ENCODE measurements at regions not wholly inside any gene's neighbourhood (a gene's known extent, or its start where the extent isn't known, plus 50 kb on each side); places are given as distances from the start of the nearest gene placed in this dataset.

DNA sequence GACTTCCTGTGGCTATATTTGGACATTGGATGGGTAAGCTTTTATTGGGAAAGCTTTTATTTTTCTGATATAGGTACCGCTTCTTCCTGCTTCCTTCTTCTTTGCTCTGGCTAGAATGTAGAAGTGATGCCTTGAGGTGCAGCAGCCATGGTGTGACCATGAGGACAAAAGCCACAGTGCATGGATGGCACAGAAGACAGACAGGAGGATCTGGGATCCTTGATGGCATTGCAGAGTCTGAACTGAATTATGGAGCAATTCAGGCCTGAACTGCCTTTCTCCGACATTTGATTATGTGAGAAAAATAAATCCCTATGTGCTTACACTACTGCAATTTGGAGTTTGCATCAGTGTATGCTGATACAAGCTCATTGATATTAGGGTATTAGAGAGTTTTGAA, 191.3 kb upstream of the CRY1 start:
- no peak for DNase-seq

DNA sequence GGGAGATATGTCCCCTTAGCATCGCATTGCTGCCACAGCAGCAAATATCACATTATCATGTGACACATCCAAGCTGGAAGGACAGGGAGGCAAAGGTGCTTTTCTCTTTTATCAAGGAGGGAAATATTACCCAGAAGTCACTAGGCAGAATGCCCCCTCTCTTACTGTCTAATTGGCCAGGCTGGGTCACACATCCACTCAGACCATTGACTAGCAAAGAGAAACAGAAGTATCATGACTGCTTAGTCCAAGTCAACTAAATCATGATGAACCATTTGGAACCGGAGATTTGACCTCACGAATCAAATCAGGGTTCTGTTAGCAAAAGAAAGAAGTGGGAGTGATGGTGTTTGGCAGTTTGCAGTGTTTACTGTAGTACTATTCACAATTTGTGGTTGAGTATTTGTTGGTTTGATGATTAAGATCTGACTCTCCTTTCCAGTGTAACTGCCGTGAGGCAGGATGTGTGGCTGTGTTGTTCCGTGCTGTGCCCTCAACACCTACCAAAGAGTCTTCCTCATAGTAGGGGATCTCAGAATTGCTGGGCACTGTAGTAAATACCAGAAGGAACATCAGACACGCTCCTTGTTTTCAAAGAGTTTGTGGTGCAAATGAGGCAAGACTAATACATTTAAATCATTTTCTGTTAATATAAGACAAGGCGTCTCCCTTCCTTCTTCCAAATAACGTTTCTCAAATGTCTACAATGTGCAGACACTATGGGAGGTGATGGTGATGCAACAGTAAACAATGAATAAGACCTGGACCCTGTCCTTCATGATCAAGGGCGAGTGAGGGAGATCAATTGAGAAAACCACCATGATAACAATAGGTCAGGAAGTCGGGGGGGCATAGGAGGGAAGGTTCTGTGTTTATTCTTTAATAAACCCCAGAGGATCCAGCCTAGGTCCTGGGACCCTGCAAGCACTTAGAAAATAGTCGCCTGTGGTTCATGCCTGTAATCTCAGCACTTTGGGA, 194.4 kb upstream of the CRY1 start:
- no peak for DNase-seq

DNA sequence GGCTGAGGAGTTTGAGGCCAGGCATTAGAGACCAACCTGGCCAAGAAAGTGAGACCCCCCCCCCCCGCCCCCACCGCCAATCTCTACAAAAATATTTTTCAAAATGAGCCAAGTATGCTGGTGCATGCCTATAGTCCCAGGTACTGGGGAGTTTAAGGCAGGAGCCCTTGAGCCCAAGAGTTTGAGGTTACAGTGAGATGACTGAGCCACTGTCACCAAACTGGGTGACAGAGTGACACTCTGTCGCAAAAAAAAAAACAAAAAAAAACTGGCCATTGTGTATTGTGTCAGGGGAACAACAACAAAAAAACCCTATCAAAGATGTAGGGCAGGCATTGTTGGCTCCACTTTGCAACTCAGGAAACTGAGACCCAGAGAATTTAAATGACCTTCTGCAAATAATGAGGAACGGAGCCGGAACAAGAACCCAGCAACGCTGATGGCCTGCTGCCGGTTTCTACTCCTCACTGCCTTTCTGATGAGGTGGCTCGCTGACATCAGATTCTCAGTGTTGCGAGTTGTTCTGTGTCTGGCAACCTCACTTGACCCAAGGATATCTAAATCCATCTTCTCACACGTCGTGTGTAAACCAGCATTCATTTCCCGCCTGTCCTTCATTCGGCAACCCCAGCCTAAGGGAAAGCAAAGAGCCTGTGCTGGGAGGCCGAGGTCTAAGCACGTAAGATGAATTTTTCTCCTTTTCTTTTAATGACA, 195.2 kb upstream of the CRY1 start:
- no peak for DNase-seq

DNA sequence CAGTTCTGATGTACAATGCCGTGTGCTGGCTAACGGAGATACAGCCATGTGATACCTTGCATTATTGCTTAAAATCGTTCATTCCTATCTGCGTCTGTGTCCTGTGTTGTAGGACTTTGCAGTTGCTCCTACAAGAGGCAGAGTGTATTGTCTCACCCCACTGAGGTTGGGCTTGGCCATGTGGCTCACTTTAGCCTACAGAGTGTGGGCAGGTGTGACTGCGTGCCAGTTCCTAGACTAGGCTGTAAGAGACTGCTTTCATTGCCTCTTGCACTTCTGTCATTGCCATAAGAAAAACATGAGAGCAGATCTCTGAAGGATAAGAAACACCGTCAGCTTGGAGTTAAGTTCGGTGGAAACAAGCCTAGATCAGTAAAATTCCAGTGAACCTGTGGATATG, 197.7 kb upstream of the CRY1 start:
- DNase-seq, result no peak

DNA sequence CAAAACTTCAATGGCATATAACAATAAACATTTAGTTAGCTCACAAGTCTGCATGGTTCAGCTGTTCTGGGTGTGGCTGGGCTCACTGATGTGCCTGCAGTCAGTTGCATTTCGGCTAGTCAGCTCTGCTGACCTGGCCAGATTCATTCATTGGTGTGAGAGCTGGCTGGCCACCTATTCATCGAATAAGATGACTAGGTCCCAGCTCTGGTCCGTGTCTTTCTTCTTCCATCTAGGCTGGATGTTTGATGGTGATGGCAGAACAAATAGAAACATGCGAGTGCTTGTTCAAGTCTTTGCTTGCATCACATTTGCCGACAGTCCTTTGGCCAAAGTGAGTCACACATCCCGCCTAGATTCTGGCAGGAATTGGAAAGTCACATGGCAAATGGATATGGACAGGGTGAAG, 203.3 kb upstream of the CRY1 start:
- no peak for DNase-seq

DNA sequence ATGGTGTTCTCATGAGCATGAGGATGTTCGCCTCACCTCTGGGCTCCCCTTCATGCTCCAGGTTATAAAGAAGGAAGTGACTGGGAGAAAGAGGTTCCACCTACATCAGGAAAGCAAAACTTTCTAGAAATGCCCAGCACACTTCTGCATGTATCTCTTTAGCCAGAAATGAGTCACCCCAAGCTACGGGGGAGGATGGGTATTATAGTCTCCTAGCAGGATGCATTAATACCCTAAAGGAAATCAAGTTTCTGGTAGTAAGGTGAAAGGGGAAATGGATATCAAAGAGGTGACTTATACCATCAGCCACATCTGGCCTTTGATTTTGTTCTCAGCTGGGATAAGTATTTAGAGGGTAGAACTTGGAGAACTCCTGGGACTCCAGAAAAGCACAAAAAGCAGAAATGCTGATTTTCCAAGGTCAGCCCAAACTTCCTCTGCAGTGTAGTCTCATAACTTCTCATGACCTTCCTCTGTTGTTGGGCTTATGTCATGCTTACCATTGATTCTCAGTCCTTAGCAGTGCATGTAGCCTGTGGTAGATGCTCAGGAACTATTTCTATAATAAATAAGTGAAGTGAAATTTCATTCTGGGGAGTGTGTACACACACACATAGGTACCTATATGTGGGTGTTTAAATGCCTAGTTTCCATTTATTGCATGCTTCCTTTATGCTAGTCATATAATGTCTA, 209.4 kb upstream of the CRY1 start:
- DNase-seq, result no peak

DNA sequence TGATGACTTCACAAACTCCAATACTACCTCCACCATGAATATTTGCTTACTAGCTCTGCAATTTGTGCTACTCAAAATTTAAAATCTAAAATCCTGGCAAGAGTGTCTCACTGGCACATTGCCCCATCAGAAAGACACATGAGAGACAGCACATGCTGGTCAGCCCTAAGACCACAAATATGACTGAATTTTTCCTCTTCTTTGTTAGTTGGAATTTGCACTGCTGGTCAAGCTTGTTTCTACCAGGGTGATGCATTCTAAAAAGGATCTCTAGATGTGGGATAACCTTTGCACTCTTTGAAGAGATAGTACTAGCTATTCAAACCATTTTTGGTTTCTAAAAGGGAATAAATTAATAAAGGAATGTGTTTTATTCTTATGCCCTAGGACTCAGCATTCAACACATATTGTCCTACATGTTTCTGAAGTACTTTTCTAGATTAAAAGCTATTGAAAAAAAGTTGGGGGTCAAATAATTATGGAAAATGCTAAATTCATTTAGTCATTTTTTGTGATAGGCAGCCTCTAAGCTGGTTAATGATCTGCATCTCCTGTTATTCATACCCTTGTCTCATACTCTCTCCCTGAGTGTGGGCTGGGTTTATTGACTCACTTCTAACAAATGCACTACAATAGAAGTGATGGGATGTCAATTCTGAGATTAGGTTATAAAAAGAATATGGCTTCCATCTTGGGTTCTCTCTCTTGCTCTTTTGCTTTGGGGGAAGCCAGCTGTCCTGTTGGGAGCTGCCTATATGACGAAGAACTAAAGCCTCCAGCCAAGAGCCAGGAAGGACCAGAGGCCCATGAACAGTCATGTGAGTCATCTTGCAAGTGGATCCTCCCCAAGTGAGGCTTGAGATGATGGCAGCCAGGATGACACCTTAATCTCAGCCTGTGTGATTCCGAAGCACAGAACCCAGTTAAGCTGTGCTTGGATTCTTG, 211.5 kb upstream of the CRY1 start:
- no peak for DNase-seq

DNA sequence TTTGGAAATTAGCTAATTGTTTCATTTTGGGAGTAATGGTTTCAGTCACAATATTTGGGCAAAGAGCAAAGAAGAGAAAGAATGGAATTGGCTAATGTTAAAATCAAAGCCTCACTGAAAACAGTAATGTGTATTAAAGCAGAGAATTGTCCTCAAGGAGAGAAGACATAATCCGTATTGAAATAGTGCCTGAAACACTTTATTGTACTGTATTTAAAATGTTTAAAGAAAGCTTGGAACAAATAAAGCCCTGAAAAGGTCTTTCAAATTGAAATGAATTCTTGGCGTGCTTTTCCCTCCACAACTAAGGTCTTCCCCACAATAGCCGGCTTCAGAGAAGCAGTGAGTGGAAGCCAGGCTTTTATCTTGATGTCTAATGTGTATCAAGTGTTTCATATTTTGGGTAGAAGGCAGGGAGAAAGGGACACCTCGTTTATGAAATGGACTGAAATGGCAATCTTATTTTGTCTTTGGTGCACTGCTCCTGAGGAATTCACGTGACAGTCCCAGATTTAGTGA, 212.9 kb upstream of the CRY1 start:
- no peak for DNase-seq

DNA sequence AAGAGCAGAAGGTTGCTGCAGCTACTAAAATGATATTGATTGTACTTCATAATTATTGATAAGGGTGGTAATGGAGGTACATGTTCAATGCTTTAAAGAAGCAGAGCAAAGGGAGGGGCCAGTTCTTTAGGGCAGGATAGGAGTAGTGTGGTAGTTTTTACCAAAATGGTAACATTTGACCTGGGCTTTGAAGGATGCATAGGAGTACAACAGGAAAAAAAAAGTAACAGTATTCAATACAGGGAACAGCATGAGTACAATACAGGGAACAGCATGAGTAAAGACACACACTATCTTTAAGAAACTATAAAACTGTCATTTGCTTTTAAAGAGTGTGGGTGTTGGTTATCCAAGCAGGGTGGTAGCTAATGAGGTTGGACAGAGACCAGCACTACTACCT, 215.0 kb upstream of the CRY1 start:
- no peak for DNase-seq

DNA sequence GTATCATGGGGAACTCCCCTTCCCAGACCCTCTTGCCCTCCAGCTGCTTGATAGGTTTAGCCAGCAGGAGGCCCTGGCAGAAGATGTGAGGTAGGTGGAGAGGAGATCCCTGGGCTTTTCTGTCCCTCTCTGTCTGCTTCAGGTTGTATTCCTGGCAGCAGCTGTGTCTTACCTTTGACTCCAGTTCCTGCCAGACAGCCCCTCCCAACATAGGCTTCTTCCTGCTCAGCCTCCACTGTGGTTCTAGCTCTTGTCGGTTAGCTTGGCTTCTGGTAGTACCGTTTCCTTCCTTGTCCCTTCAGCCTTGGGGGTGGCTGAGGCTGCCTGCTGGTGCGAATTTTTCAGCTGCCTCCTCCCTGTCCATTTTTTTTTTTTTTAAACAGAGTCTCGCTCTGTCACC, 215.7 kb upstream of the CRY1 start:
- no peak for DNase-seq

DNA sequence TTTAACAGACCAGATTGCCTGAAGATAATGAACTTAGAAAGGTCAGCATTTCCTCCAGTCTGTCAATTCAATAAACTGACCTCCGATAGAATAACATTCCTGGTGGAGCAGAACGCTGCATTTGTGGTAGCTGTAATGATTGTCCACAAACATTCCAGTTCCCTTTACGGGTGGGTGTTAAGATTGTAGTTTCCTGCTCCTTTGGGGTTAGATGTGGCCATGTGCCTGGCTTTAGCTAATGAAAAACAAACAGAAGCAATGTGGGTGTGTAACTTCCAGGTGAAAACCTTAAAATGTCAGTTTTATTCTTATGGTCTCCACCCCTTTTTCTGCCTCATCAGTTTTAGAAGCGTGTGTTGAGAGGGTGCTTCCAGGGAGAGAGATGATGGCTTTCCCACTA, 217.3 kb upstream of the CRY1 start:
- DNase-seq, result no peak

DNA sequence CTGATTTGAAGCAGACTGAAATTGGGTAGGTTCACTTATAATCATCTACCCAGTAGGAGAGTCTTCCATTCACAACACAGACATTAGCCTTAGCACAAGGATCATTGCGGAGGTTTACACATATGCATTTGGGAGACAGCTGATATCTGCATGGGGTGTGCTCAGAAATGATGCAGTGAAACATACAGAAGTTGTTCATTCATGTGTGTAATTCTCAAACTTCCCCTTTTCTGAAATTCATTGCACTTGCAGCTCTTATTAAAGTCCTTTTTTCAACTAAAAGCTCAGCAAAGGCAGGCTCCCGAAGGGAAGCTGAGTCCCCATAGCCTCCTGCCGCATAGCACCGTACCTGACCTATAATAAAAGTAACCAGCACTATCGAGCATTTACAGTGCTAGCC, 218.3 kb upstream of the CRY1 start:
- no peak for DNase-seq

DNA sequence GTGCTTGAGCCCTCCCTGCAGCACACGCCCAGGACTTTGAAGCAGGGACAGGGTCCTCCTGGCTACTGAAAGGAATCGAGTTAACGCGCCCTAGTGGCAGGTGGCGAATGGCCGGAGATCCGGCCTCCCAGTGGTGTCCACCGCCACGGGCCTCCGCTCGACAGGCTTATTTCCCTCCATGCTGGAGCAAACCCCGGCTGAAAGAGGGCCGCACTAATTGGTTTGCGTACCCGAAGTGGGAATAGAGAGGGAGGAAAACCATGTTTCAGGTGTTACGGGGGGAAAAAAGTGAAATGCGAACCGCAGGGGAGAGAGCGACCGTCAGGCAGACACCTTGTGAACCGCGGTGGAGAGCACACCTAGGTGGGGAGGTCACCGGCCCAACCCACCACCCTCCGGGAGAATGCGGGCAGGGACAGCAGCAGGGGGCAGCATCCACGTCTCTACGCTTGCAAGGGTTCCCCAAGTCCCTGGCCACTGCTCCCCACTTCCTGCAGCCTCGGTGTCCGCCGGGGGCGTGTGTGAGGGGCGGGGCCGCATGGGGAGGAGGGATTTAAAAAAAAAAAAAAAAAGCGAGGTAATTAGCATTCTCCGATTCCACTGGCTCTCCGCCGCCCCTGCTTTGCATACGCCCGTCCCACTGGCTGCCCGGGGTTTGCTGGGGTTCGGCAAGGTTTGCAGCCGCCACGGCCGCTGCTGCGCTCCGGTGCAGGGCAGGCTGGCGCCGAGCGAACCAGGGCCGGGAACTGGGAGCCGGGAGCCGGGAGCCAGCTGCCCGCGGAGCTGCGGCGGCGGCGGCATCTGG, 224.6 kb upstream of the CRY1 start:
- DNase-seq, result peak; percentile 88

DNA sequence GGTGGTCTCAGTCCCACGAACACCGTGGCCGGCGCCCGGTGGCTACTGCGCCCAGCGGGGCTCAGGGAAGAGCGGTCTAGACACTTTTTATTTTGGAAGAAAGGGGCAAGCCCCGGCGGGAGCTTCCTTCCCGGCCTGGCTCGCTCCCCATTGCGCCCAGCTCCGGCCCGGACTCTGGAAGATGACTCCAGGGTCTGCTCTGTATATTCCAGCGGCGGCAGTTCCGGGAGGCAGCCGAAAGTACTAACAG, 225.1 kb upstream of the CRY1 start:
- peak; percentile 41 for DNase-seq

DNA sequence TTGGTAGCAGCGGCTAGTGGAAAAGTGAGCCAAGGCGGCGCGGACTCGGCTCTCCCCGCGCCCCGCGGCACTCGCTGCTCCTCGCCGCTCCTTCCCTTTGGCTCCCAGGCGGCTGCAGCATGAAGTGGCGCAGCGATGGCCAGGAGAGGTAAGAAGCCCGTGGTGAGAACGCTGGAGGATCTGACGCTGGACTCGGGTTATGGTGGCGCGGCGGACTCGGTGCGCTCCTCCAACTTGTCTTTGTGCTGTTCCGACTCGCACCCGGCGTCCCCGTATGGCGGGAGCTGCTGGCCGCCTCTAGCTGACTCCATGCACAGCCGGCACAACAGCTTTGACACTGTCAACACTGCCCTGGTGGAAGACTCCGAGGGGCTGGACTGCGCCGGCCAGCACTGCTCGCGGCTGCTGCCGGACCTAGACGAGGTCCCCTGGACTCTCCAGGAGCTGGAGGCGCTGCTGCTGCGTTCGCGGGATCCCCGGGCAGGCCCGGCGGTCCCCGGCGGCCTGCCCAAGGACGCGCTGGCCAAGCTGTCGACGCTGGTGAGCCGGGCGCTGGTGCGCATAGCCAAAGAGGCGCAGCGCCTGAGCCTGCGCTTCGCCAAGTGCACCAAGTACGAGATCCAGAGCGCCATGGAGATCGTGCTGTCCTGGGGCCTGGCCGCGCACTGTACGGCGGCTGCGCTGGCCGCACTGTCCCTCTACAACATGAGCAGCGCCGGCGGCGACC, 225.6 kb upstream of the CRY1 start:
- peak; percentile 46 for DNase-seq

DNA sequence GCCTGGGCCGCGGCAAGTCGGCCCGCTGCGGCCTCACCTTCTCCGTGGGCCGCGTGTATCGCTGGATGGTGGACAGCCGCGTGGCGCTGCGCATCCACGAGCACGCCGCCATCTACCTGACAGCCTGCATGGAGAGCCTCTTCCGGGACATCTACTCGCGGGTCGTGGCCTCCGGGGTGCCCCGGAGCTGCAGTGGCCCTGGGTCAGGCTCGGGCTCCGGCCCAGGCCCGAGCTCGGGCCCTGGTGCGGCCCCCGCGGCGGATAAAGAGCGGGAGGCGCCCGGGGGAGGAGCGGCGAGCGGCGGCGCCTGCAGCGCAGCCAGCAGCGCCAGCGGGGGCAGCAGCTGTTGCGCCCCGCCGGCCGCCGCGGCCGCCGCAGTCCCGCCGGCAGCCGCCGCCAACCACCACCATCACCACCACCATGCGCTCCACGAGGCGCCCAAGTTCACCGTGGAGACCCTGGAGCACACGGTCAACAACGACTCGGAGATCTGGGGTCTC, 226.2 kb upstream of the CRY1 start:
- peak; percentile 33 for DNase-seq

DNA sequence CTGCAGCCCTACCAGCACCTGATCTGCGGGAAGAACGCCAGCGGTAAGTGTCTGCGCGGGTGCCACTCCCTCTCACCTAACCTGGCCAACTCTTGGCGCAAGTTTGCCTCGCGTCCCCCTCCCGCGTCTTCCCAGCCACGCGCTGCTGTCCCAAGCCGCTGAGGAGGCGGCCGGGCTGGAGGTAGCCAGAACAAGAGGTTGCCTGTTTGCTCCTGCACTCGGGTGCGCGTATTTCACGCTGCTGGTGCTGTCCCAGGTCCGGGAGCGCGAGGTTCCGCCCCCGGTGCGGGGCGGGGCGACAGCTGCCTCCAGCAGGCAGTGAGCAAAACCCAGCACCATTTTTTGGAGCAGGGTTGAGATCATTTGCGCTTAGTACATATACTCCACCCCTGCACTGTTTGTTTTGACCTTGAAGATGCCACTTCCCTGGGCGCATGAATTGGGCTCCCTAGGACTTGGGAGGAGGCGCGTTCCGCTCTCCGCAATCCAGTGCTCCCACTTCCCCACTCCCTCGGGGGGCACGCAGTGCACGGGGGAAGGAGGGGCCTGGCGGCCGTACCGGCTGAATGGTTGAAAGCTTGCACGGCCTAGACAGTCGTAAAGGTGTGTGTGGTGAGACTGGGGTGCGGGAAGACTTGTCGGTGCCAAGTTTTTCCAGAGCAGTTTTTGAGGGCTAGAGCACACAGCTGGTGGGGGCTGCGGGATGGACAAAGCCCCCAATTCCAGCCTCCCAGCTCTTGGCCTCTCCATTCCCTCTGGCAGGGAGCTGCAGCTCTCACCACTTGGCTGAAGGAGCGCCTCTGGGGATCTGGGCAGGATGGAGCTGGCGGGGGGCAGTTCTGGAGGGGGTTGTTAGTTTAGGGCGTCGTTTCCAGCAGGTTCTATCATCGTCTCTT, 226.9 kb upstream of the CRY1 start:
- DNase-seq, result peak; percentile 68

DNA sequence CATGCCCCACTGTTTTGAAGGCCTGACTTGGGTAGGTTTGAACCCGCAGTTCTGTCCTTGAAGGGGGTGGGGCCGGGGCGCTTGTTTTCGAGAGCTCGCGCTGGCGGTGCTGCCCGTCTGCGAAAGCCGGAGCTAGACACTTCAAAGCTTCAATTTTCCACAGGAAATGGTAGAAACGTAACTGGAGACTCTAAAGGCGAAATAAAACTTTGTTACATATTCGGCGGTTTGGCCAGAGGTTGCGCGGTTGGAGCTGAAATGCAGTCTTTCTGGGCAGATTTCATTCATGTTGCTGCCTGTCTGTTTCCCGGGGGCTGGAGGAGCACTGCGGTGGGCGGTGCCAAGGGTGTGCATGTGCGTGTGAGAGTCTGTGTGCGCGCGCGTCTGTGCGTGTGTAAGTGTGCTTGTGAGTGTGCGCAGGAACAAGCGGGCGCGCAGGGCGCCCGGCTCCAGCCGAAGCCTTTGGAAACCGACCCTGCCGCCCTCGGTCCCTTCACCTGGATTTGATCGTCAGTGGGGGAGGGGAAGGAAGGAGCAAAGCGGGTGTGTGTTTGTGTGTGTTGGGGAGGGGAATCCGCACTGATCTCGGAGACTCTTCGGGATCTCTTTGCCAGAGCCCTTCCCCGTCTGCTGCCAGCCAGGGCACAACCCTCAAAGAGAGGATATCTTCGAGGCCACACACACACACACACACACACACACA, 227.7 kb upstream of the CRY1 start:
- peak; percentile 79 for DNase-seq

DNA sequence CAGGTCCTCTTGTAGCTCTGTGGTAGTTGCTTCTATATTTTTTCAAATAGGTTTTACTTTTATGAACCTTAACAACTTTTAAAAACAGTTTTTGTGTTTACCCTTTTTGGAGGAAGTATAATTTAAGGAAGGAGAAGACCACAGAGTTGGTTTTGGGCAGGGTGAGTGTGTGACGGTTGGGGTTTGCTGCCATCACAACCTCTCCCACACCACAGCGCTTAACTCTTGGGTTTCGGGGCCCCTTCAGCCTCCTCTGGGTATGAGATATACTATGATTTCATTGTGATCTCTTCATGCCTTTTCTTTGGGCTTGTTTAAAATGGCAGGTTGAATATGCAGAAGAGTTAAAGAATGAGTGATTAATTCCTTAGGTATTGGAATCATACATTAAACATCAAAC, 228.7 kb upstream of the CRY1 start:
- no peak for DNase-seq
